KMS-11 (cell line): ENCODE measurements at regions not wholly inside any gene's neighbourhood (a gene's known extent, or its start where the extent isn't known, plus 50 kb on each side); places are given as distances from the start of the nearest gene placed in this dataset.
A peak's percentile ranks its signal among the peaks of the same experiment; 100 is the strongest.

ENCODE experiments used
- H2AFZ ChIP-seq: fragments of 200-600 bp; sonication (generic); 2 replicates; pipeline ENCODE4 v1.6.1; 2016; ENCODE audit warnings: antibody characterized with exemption, mixed run types, low read depth
- H3K27ac ChIP-seq: fragments of 200-600 bp; sonication (generic); 2 replicates; pipeline ENCODE4 v1.6.1; 2016; ENCODE audit warnings: mild to moderate bottlenecking, mixed run types
- H3K27me3 ChIP-seq: fragments of 200-600 bp; sonication (generic); 2 replicates; pipeline ENCODE4 v1.6.1; 2017; ENCODE audit warnings: mild to moderate bottlenecking, low read depth, mixed run types, moderate library complexity; ENCODE audit not compliant: insufficient read depth
- H3K36me3 ChIP-seq: fragments of 200-600 bp; sonication (generic); 2 replicates; pipeline ENCODE4 v1.6.1; 2017; ENCODE audit warnings: mild to moderate bottlenecking, mixed run types; ENCODE audit not compliant: insufficient read depth
- H3K4me1 ChIP-seq: fragments of 200-600 bp; sonication (generic); 2 replicates; pipeline ENCODE4 v1.6.1; 2016; ENCODE audit warnings: mild to moderate bottlenecking, low read depth, mixed run types; ENCODE audit not compliant: poor library complexity, severe bottlenecking
- H3K4me2 ChIP-seq: fragments of 200-600 bp; sonication (generic); 2 replicates; pipeline ENCODE4 v1.7.0; 2016; ENCODE audit warnings: mild to moderate bottlenecking, mixed run types
- H3K4me3 ChIP-seq: fragments of 200-600 bp; sonication (generic); IDR thresholded peaks from 2 replicates; pipeline ENCODE4 v1.6.1; 2017; ENCODE audit warnings: low read depth, low read length, mixed read lengths; ENCODE audit not compliant: insufficient read depth
- H3K79me2 ChIP-seq: fragments of 200-600 bp; sonication (generic); 2 replicates; pipeline ENCODE4 v1.6.1; 2016; ENCODE audit warnings: low read depth, mixed run types; ENCODE audit not compliant: insufficient read depth
- H3K9ac ChIP-seq: fragments of 200-600 bp; sonication (generic); 2 replicates; pipeline ENCODE4 v1.6.1; 2016; ENCODE audit warnings: mild to moderate bottlenecking, mixed run types
- H4K20me1 ChIP-seq: fragments of 200-600 bp; sonication (generic); 2 replicates; pipeline ENCODE4 v1.6.1; 2016; ENCODE audit warnings: mild to moderate bottlenecking, mixed run types; ENCODE audit not compliant: insufficient read depth
- TF ChIP-seq, protein P1 (sequence below): fragments of 200-600 bp; sonication (generic); conservative IDR thresholded peaks from 2 replicates; pipeline ENCODE4 v1.6.1; 2017; ENCODE audit warnings: low read depth, mild to moderate bottlenecking, antibody characterized with exemption, low read length, moderate library complexity, mixed read lengths

- no peaks in the 10 kb centered on the region for H4K20me1 ChIP-seq
- no peak overlapping the region for H3K27ac ChIP-seq
- H3K4me2 ChIP-seq = no peak overlapping the region
- H3K36me3 ChIP-seq = no peaks in the 10 kb centered on the region
- no peak overlapping the region for H3K4me3 ChIP-seq
- H2AFZ ChIP-seq = no peak overlapping the region
- no peaks in the 10 kb centered on the region for H3K79me2 ChIP-seq
- H3K4me1 ChIP-seq = no peaks in the 10 kb centered on the region
- TF ChIP-seq, protein P1, sequence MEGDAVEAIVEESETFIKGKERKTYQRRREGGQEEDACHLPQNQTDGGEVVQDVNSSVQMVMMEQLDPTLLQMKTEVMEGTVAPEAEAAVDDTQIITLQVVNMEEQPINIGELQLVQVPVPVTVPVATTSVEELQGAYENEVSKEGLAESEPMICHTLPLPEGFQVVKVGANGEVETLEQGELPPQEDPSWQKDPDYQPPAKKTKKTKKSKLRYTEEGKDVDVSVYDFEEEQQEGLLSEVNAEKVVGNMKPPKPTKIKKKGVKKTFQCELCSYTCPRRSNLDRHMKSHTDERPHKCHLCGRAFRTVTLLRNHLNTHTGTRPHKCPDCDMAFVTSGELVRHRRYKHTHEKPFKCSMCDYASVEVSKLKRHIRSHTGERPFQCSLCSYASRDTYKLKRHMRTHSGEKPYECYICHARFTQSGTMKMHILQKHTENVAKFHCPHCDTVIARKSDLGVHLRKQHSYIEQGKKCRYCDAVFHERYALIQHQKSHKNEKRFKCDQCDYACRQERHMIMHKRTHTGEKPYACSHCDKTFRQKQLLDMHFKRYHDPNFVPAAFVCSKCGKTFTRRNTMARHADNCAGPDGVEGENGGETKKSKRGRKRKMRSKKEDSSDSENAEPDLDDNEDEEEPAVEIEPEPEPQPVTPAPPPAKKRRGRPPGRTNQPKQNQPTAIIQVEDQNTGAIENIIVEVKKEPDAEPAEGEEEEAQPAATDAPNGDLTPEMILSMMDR = no peak
- no peaks in the 10 kb centered on the region for H3K27me3 ChIP-seq
- no peak overlapping the region for H3K9ac ChIP-seq
Observed at GRCh38 chr16:64250866-64251265, 871.0 kb downstream of the CDH11 start.

DNA sequence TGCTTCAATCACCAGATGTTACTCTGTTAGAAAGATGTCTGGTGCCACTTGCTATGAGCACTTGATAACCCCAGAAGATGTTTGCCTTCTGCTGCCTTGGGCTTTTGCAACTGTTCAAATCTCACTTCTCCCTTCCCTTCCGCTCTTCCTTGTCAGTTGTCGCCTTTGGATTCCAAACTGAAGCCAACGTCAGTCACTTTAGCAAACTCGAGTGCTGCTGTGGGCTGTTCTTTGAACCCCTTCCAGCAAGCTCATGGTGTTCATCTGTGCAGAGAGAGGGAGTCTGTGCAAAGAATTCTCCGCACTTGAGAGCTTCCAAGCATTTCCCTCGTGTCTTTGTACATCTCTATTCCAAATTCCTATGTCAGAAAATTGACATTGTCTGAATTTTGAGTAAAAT is 879.4 kb downstream of the CDH11 start:
- H3K27me3 ChIP-seq = no peaks in the 10 kb centered on the region
- no peak overlapping the region for H3K4me3 ChIP-seq
- H3K4me1 ChIP-seq = peaks cover 12% of the 10 kb centered on the region
- H3K36me3 ChIP-seq = no peaks in the 10 kb centered on the region
- H3K9ac ChIP-seq = no peak overlapping the region
- no peaks in the 10 kb centered on the region for H3K79me2 ChIP-seq
- H4K20me1 ChIP-seq = no peaks in the 10 kb centered on the region
- H3K4me2 ChIP-seq = no peak overlapping the region
- no peak overlapping the region for H2AFZ ChIP-seq
- no peak overlapping the region for H3K27ac ChIP-seq
- TF ChIP-seq, protein P1 = no peak

- H4K20me1 ChIP-seq = no peaks in the 10 kb centered on the region
- peak overlapping the region; percentile 56; the same call in 1 of the 2 replicates for H3K27ac ChIP-seq
- peaks cover 12% of the 10 kb centered on the region for H3K4me1 ChIP-seq
- no peaks in the 10 kb centered on the region for H3K36me3 ChIP-seq
- no peaks in the 10 kb centered on the region for H3K27me3 ChIP-seq
- no peak overlapping the region for H3K9ac ChIP-seq
- peak overlapping the region; percentile 36; the same call in 1 of the 2 replicates for H2AFZ ChIP-seq
- H3K79me2 ChIP-seq = no peaks in the 10 kb centered on the region
- no peak overlapping the region for H3K4me3 ChIP-seq
- TF ChIP-seq, protein P1 = no peak
- H3K4me2 ChIP-seq = no peak overlapping the region
Observed at GRCh38 chr16:64240586-64240985, 881.3 kb downstream of the CDH11 start.

- Histone ChIP-seq H3K9ac (no peak overlapping the region), H3K4me1 (peaks cover 12% of the 10 kb centered on the region), H3K79me2 (no peaks in the 10 kb centered on the region), H3K27me3 (no peaks in the 10 kb centered on the region), H4K20me1 (no peaks in the 10 kb centered on the region), H2AFZ (no peak overlapping the region), H3K4me3 (no peak overlapping the region), H3K27ac (no peak overlapping the region), H3K36me3 (no peaks in the 10 kb centered on the region), H3K4me2 (no peak overlapping the region)
- TF ChIP-seq, protein P1 = no peak
Observed at GRCh38 chr16:64238571-64238970, 883.3 kb downstream of the CDH11 start.

DNA sequence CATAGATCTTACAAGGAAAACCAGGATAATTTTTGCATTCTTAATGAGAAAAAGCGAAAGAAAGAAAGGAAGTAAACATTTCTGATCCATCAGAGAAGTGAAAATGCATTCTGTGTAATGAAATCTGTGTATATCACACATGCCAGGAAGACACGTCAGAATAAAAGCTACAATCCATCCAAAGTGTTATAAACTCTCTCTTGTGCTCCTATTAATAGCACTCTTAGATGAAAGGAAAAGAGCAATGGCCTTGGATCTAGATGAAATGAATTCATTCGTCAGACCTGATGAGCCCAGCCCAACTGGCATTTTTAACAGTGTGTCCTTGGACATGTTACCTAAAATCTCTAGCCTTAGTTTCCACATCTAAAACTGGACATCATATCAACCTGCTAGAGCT is 885.5 kb downstream of the CDH11 start:
- H3K4me2 ChIP-seq = no peak overlapping the region
- H4K20me1 ChIP-seq = no peaks in the 10 kb centered on the region
- no peak overlapping the region for H2AFZ ChIP-seq
- no peaks in the 10 kb centered on the region for H3K79me2 ChIP-seq
- H3K4me1 ChIP-seq = peaks cover 12% of the 10 kb centered on the region
- H3K27ac ChIP-seq = no peak overlapping the region
- no peaks in the 10 kb centered on the region for H3K36me3 ChIP-seq
- no peak overlapping the region for H3K4me3 ChIP-seq
- H3K9ac ChIP-seq = no peak overlapping the region
- H3K27me3 ChIP-seq = no peaks in the 10 kb centered on the region
- TF ChIP-seq, protein P1 = no peak
